ENCODE measurements at regions not wholly inside any gene's neighbourhood (a gene's known extent, or its start where the extent isn't known, plus 50 kb on each side); places are given as distances from the start of the nearest gene placed in this dataset.

DNA sequence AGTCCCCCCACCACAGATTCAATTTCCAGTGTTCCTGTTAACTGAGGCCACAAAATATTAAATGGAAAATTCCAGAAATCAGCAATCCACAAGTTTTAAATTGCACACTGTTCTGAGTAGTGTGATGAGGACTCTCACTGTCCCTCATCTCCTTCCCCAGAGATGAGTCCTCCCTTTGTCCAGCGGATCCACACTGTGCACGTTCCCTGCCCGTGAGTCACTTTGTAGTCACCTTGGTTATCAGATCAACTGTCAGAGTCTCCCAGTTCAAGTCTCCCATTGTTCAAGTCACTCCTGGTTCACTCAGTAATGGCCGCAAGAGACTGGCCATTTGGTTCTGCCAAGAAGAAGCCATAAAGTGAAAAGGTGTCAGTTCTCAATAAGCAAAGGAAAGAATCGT is 168.6 kb upstream of the AFDN start:
- Histone ChIP-seq H2AFZ (ENCODE audit: low read length) (no peak overlapping the region), H3K4me1 (ENCODE audit: insufficient read depth, low read length) (peaks cover 47% of the 10 kb centered on the region), H3K4me3 (replicated peaks in 1 of 3; ENCODE audit: insufficient read depth in 1 of 3, low read depth in 2 of 3, low read length in 3 of 3) (no peak overlapping the region), H3K27ac (ENCODE audit: extremely low read length, insufficient read depth, low read length) (no peak overlapping the region), H3K4me2 (ENCODE audit: low read depth, low read length) (no peak overlapping the region), H3K79me2 (ENCODE audit: insufficient read depth, low read length) (no peaks in the 10 kb centered on the region), H3K9ac (ENCODE audit: insufficient read depth, low read depth, low read length) (no peak overlapping the region), H3K36me3 (replicated peaks in 1 of 2; ENCODE audit: control insufficient read depth in 1 of 2, insufficient read depth in 2 of 2, low read length in 2 of 2) (no peaks in the 10 kb centered on the region), H3K9me3 (ENCODE audit: low read length) (no peaks in the 10 kb centered on the region), H3K27me3 (ENCODE audit: control insufficient read depth in 1 of 2, insufficient read depth in 2 of 2, low read length in 2 of 2) (no peaks in the 10 kb centered on the region), H4K20me1 (ENCODE audit: insufficient read depth, low read length) (no peaks in the 10 kb centered on the region)
- FAIRE-seq (no peak), DNase-seq (ENCODE audit: low spot score) (peak; percentile 53), ATAC-seq (no peak)
- intact Hi-C loops (cut with micrococcal nuclease; ENCODE audit: unreplicated experiment) = no loop called here
- CTCF ChIA-PET (ENCODE audit: low intra/inter-chr PET ratio, low total read pairs) = no interaction called here
- WGBS (ENCODE audit: low lambda C conversion rate) = 72% methylated on average over 5 of the region's 5 CpGs
- in situ Hi-C loops (cut with HindIII; ENCODE audit: extremely low pct_ligation_motif_present, low pct_unique_long_range_greater_than_20kb) = no loop called here
- no TSS peak for BruUV-seq (replicated peaks)
- POLR2A ChIA-PET = no interaction called here
- peak; percentile 84 for TF ChIP-seq FOSL2 (CRISPR knock-in tag; IDR thresholded peaks at IDR 0.05)
- TF ChIP-seq SOX13 (IDR thresholded peaks at IDR 0.05) = no peak
- peak in 1 of 2 experiments; percentile 72; a peak in 2 of 4 replicates for TF ChIP-seq SOX13 (CRISPR knock-in tag; conservative IDR thresholded peaks at IDR 0.05 in 1 of 2, IDR thresholded peaks at IDR 0.05 in 1 of 2)
- TF ChIP-seq, protein P1, sequence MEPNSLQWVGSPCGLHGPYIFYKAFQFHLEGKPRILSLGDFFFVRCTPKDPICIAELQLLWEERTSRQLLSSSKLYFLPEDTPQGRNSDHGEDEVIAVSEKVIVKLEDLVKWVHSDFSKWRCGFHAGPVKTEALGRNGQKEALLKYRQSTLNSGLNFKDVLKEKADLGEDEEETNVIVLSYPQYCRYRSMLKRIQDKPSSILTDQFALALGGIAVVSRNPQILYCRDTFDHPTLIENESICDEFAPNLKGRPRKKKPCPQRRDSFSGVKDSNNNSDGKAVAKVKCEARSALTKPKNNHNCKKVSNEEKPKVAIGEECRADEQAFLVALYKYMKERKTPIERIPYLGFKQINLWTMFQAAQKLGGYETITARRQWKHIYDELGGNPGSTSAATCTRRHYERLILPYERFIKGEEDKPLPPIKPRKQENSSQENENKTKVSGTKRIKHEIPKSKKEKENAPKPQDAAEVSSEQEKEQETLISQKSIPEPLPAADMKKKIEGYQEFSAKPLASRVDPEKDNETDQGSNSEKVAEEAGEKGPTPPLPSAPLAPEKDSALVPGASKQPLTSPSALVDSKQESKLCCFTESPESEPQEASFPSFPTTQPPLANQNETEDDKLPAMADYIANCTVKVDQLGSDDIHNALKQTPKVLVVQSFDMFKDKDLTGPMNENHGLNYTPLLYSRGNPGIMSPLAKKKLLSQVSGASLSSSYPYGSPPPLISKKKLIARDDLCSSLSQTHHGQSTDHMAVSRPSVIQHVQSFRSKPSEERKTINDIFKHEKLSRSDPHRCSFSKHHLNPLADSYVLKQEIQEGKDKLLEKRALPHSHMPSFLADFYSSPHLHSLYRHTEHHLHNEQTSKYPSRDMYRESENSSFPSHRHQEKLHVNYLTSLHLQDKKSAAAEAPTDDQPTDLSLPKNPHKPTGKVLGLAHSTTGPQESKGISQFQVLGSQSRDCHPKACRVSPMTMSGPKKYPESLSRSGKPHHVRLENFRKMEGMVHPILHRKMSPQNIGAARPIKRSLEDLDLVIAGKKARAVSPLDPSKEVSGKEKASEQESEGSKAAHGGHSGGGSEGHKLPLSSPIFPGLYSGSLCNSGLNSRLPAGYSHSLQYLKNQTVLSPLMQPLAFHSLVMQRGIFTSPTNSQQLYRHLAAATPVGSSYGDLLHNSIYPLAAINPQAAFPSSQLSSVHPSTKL (CRISPR knock-in tag; IDR thresholded peaks at IDR 0.05) = 0 out of 2 replicates have a peak, but pooled peaks have one; percentile 26
- TF ChIP-seq, protein P2, sequence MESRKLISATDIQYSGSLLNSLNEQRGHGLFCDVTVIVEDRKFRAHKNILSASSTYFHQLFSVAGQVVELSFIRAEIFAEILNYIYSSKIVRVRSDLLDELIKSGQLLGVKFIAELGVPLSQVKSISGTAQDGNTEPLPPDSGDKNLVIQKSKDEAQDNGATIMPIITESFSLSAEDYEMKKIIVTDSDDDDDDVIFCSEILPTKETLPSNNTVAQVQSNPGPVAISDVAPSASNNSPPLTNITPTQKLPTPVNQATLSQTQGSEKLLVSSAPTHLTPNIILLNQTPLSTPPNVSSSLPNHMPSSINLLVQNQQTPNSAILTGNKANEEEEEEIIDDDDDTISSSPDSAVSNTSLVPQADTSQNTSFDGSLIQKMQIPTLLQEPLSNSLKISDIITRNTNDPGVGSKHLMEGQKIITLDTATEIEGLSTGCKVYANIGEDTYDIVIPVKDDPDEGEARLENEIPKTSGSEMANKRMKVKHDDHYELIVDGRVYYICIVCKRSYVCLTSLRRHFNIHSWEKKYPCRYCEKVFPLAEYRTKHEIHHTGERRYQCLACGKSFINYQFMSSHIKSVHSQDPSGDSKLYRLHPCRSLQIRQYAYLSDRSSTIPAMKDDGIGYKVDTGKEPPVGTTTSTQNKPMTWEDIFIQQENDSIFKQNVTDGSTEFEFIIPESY (CRISPR knock-in tag; IDR thresholded peaks at IDR 0.05) = peak; percentile 76
- TF ChIP-seq, protein P3, sequence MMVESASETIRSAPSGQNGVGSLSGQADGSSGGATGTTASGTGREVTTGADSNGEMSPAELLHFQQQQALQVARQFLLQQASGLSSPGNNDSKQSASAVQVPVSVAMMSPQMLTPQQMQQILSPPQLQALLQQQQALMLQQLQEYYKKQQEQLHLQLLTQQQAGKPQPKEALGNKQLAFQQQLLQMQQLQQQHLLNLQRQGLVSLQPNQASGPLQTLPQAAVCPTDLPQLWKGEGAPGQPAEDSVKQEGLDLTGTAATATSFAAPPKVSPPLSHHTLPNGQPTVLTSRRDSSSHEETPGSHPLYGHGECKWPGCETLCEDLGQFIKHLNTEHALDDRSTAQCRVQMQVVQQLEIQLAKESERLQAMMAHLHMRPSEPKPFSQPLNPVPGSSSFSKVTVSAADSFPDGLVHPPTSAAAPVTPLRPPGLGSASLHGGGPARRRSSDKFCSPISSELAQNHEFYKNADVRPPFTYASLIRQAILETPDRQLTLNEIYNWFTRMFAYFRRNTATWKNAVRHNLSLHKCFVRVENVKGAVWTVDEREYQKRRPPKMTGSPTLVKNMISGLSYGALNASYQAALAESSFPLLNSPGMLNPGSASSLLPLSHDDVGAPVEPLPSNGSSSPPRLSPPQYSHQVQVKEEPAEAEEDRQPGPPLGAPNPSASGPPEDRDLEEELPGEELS (CRISPR knock-in tag; IDR thresholded peaks at IDR 0.05) = no peak
- TF ChIP-seq BHLHE40 (IDR thresholded peaks at IDR 0.05; ENCODE audit: low read length) = peak; percentile 82
- TF ChIP-seq ZNF263 (CRISPR knock-in tag; IDR thresholded peaks at IDR 0.05) = peak; percentile 96
- TF ChIP-seq, protein P4, sequence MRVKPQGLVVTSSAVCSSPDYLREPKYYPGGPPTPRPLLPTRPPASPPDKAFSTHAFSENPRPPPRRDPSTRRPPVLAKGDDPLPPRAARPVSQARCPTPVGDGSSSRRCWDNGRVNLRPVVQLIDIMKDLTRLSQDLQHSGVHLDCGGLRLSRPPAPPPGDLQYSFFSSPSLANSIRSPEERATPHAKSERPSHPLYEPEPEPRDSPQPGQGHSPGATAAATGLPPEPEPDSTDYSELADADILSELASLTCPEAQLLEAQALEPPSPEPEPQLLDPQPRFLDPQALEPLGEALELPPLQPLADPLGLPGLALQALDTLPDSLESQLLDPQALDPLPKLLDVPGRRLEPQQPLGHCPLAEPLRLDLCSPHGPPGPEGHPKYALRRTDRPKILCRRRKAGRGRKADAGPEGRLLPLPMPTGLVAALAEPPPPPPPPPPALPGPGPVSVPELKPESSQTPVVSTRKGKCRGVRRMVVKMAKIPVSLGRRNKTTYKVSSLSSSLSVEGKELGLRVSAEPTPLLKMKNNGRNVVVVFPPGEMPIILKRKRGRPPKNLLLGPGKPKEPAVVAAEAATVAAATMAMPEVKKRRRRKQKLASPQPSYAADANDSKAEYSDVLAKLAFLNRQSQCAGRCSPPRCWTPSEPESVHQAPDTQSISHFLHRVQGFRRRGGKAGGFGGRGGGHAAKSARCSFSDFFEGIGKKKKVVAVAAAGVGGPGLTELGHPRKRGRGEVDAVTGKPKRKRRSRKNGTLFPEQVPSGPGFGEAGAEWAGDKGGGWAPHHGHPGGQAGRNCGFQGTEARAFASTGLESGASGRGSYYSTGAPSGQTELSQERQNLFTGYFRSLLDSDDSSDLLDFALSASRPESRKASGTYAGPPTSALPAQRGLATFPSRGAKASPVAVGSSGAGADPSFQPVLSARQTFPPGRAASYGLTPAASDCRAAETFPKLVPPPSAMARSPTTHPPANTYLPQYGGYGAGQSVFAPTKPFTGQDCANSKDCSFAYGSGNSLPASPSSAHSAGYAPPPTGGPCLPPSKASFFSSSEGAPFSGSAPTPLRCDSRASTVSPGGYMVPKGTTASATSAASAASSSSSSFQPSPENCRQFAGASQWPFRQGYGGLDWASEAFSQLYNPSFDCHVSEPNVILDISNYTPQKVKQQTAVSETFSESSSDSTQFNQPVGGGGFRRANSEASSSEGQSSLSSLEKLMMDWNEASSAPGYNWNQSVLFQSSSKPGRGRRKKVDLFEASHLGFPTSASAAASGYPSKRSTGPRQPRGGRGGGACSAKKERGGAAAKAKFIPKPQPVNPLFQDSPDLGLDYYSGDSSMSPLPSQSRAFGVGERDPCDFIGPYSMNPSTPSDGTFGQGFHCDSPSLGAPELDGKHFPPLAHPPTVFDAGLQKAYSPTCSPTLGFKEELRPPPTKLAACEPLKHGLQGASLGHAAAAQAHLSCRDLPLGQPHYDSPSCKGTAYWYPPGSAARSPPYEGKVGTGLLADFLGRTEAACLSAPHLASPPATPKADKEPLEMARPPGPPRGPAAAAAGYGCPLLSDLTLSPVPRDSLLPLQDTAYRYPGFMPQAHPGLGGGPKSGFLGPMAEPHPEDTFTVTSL (CRISPR knock-in tag; IDR thresholded peaks at IDR 0.05; ENCODE audit: borderline replicate concordance) = no peak
- TF ChIP-seq TEAD2 (CRISPR knock-in tag; IDR thresholded peaks at IDR 0.05) = no peak
- no peak for TF ChIP-seq ZNF776 (CRISPR knock-in tag; IDR thresholded peaks at IDR 0.05)
- TF ChIP-seq ZNF121 (CRISPR knock-in tag; IDR thresholded peaks at IDR 0.05) = no peak
